Stimulated activated naive CD8-positive, alpha-beta T cell treated with anti-CD3 and anti-CD28 coated beads, Interleukin-15, Interleukin-2, amounts not matched to agents 100 ng/mL and 50 ng/mL, for 24 hours (primary cell): ENCODE measurements at regions not wholly inside any gene's neighbourhood (a gene's known extent, or its start where the extent isn't known, plus 50 kb on each side); places are given as distances from the start of the nearest gene placed in this dataset.
A peak's percentile ranks its signal among the peaks of the same experiment; 100 is the strongest.
"Not testable (repeated sequence)": the region's sequence is repeated elsewhere in the genome, so short reads cannot be mapped to it uniquely, and the experiment has no call there.

ENCODE experiments used
- H3K27ac Mint-ChIP-seq: one replicate; pipeline ENCODE4 v1.8.0; 2021; ENCODE audit warnings: mild to moderate bottlenecking, mixed read lengths
- H3K27me3 Mint-ChIP-seq: one replicate; pipeline ENCODE4 v1.8.0; 2021; ENCODE audit warnings: mixed read lengths
- H3K36me3 Mint-ChIP-seq: one replicate; pipeline ENCODE4 v1.8.0; 2021; ENCODE audit warnings: low read depth, mixed read lengths
- H3K4me1 Mint-ChIP-seq: one replicate; pipeline ENCODE4 v1.8.0; 2021; ENCODE audit warnings: low read depth, mixed read lengths
- H3K4me3 Mint-ChIP-seq: one replicate; pipeline ENCODE4 v1.8.0; 2021; ENCODE audit warnings: mild to moderate bottlenecking, mixed read lengths
- H3K9me3 Mint-ChIP-seq: one replicate; pipeline ENCODE4 v1.8.0; 2021; ENCODE audit warnings: mixed read lengths

- Mint-ChIP-seq H3K4me3 (no peak overlapping the region), H3K27ac (no peak overlapping the region), H3K36me3 (no peaks in the 10 kb centered on the region)
Observed at GRCh38 chrX:148288451-148288850, 212.0 kb upstream of the AFF2 start.

GRCh38 chrX:148290041-148290440 is 210.4 kb upstream of the AFF2 start:
- no peak overlapping the region for H3K4me3 Mint-ChIP-seq
- no peaks in the 10 kb centered on the region for H3K36me3 Mint-ChIP-seq
- no peak overlapping the region for H3K27ac Mint-ChIP-seq
- H3K4me1 Mint-ChIP-seq = peaks cover 13% of the 10 kb centered on the region
- H3K9me3 Mint-ChIP-seq = no peaks in the 10 kb centered on the region
- H3K27me3 Mint-ChIP-seq = no peaks in the 10 kb centered on the region

More at GRCh38 chrX:148288451-148288850, 212.0 kb upstream of the AFF2 start:
- H3K9me3 Mint-ChIP-seq = no peaks in the 10 kb centered on the region
- H3K27me3 Mint-ChIP-seq = no peaks in the 10 kb centered on the region
- H3K4me1 Mint-ChIP-seq = peaks cover 13% of the 10 kb centered on the region

- H3K4me3 Mint-ChIP-seq = no peak overlapping the region
- H3K4me1 Mint-ChIP-seq = peaks cover 18% of the 10 kb centered on the region
- H3K9me3 Mint-ChIP-seq = peaks cover 6% of the 10 kb centered on the region
- no peaks in the 10 kb centered on the region for H3K27me3 Mint-ChIP-seq
- H3K27ac Mint-ChIP-seq = no peak overlapping the region
- peaks cover 6% of the 10 kb centered on the region for H3K36me3 Mint-ChIP-seq
Observed at GRCh38 chrX:148290931-148291330, 209.5 kb upstream of the AFF2 start.

- Mint-ChIP-seq H3K4me1 (peaks cover 12% of the 10 kb centered on the region), H3K4me3 (no peak overlapping the region), H3K9me3 (peaks cover 7% of the 10 kb centered on the region), H3K36me3 (peaks cover 10% of the 10 kb centered on the region), H3K27me3 (no peaks in the 10 kb centered on the region), H3K27ac (no peak overlapping the region)
Observed at GRCh38 chrX:148298737-148299136, 201.7 kb upstream of the AFF2 start.

- H3K9me3 Mint-ChIP-seq, H3K4me3 Mint-ChIP-seq, H3K36me3 Mint-ChIP-seq, H3K27ac Mint-ChIP-seq, H3K27me3 Mint-ChIP-seq: not testable (repeated sequence)
- peaks cover 21% of the 10 kb centered on the region for H3K4me1 Mint-ChIP-seq
Observed at GRCh38 chrX:148305214-148305613, 195.2 kb upstream of the AFF2 start.

- H3K4me1 Mint-ChIP-seq = peaks cover 38% of the 10 kb centered on the region
- H3K36me3 Mint-ChIP-seq = no peaks in the 10 kb centered on the region
- no peak overlapping the region for H3K27ac Mint-ChIP-seq
- no peaks in the 10 kb centered on the region for H3K9me3 Mint-ChIP-seq
- no peaks in the 10 kb centered on the region for H3K27me3 Mint-ChIP-seq
- no peak overlapping the region for H3K4me3 Mint-ChIP-seq
Observed at GRCh38 chrX:148309413-148309812, 191.0 kb upstream of the AFF2 start.

GRCh38 chrX:148310426-148311165 is 189.8 kb upstream of the AFF2 start:
- no peaks in the 10 kb centered on the region for H3K9me3 Mint-ChIP-seq
- peaks cover 38% of the 10 kb centered on the region for H3K4me1 Mint-ChIP-seq
- H3K27me3 Mint-ChIP-seq = no peaks in the 10 kb centered on the region
- peak overlapping the region; percentile 65 for H3K27ac Mint-ChIP-seq
- H3K36me3 Mint-ChIP-seq = no peaks in the 10 kb centered on the region
- H3K4me3 Mint-ChIP-seq = no peak overlapping the region

- Mint-ChIP-seq H3K27ac (no peak overlapping the region), H3K27me3 (no peaks in the 10 kb centered on the region), H3K4me1 (peaks cover 40% of the 10 kb centered on the region), H3K9me3 (no peaks in the 10 kb centered on the region), H3K4me3 (no peak overlapping the region), H3K36me3 (no peaks in the 10 kb centered on the region)
Observed at GRCh38 chrX:148311544-148311943, 188.9 kb upstream of the AFF2 start.

GRCh38 chrX:148314876-148315275 is 185.5 kb upstream of the AFF2 start:
- H3K9me3 Mint-ChIP-seq = no peaks in the 10 kb centered on the region
- H3K36me3 Mint-ChIP-seq = no peaks in the 10 kb centered on the region
- H3K27ac Mint-ChIP-seq = no peak overlapping the region
- H3K4me1 Mint-ChIP-seq = peaks cover 27% of the 10 kb centered on the region
- H3K4me3 Mint-ChIP-seq = no peak overlapping the region
- no peaks in the 10 kb centered on the region for H3K27me3 Mint-ChIP-seq

GRCh38 chrX:148316446-148316845 is 184.0 kb upstream of the AFF2 start:
- Mint-ChIP-seq H3K36me3 (no peaks in the 10 kb centered on the region), H3K9me3 (no peaks in the 10 kb centered on the region), H3K27me3 (no peaks in the 10 kb centered on the region)

GRCh38 chrX:148322906-148323305 is 177.5 kb upstream of the AFF2 start:
- Mint-ChIP-seq H3K9me3 (no peaks in the 10 kb centered on the region), H3K27ac (no peak overlapping the region), H3K4me3 (no peak overlapping the region), H3K4me1 (no peaks in the 10 kb centered on the region), H3K27me3 (no peaks in the 10 kb centered on the region), H3K36me3 (no peaks in the 10 kb centered on the region)

More at GRCh38 chrX:148316446-148316845, 184.0 kb upstream of the AFF2 start:
- no peak overlapping the region for H3K4me3 Mint-ChIP-seq
- no peak overlapping the region for H3K27ac Mint-ChIP-seq
- peaks cover 16% of the 10 kb centered on the region for H3K4me1 Mint-ChIP-seq

- Mint-ChIP-seq H3K36me3 (no peaks in the 10 kb centered on the region), H3K4me3 (no peak overlapping the region), H3K27ac (peak overlapping the region; percentile 40), H3K4me1 (peaks cover 34% of the 10 kb centered on the region), H3K9me3 (no peaks in the 10 kb centered on the region), H3K27me3 (no peaks in the 10 kb centered on the region)
Observed at GRCh38 chrX:148333989-148334388, 166.4 kb upstream of the AFF2 start.

GRCh38 chrX:148337873-148338272 is 162.5 kb upstream of the AFF2 start:
- H3K9me3 Mint-ChIP-seq = peaks cover 8% of the 10 kb centered on the region
- no peak overlapping the region for H3K4me3 Mint-ChIP-seq
- peaks cover 43% of the 10 kb centered on the region for H3K4me1 Mint-ChIP-seq
- H3K27me3 Mint-ChIP-seq = no peaks in the 10 kb centered on the region
- H3K36me3 Mint-ChIP-seq = no peaks in the 10 kb centered on the region
- H3K27ac Mint-ChIP-seq = no peak overlapping the region

GRCh38 chrX:148354916-148355315 is 145.5 kb upstream of the AFF2 start:
- no peak overlapping the region for H3K27ac Mint-ChIP-seq
- H3K4me3 Mint-ChIP-seq = no peak overlapping the region
- H3K4me1 Mint-ChIP-seq = no peaks in the 10 kb centered on the region
- peaks cover 3% of the 10 kb centered on the region for H3K9me3 Mint-ChIP-seq
- no peaks in the 10 kb centered on the region for H3K27me3 Mint-ChIP-seq
- no peaks in the 10 kb centered on the region for H3K36me3 Mint-ChIP-seq

- no peaks in the 10 kb centered on the region for H3K4me1 Mint-ChIP-seq
- no peaks in the 10 kb centered on the region for H3K27me3 Mint-ChIP-seq
- no peak overlapping the region for H3K27ac Mint-ChIP-seq
- no peaks in the 10 kb centered on the region for H3K9me3 Mint-ChIP-seq
- no peaks in the 10 kb centered on the region for H3K36me3 Mint-ChIP-seq
- H3K4me3 Mint-ChIP-seq = no peak overlapping the region
Observed at GRCh38 chrX:148361641-148362040, 138.8 kb upstream of the AFF2 start.
